Fibroblast of lung (primary cell): ENCODE measurements at regions not wholly inside any gene's neighbourhood (a gene's known extent, or its start where the extent isn't known, plus 50 kb on each side); places are given as distances from the start of the nearest gene placed in this dataset.

Source experiments
- DNase-seq, 2 donors: peaks; one replicate each; pipeline versions ENCODE4 v3.0.0 to v3.0.0-alpha.2; 2010; ENCODE audit warnings: low read depth in 2 of 2
- H2AFZ ChIP-seq: 2 replicates; pipeline ENCODE4 v1.5.1; 2012; ENCODE audit warnings: low read length, control low read depth, inconsistent platforms
- H3K27ac ChIP-seq: 2 replicates; pipeline ENCODE4 v1.5.1; 2011; ENCODE audit warnings: low read length, control low read depth; ENCODE audit not compliant: insufficient read depth
- H3K27me3 ChIP-seq: 2 replicates; pipeline ENCODE4 v1.5.1; 2011; ENCODE audit warnings: mild to moderate bottlenecking, low read length; ENCODE audit not compliant: control insufficient read depth, insufficient read depth
- H3K36me3 ChIP-seq: 2 replicates; pipeline ENCODE4 v1.5.1; 2011; ENCODE audit warnings: low read length; ENCODE audit not compliant: control insufficient read depth, insufficient read depth
- H3K4me1 ChIP-seq: 2 replicates; pipeline ENCODE4 v1.5.1; 2011; ENCODE audit warnings: low read length; ENCODE audit not compliant: control insufficient read depth, insufficient read depth; ENCODE audit errors: extremely low read depth
- H3K4me2 ChIP-seq: 2 replicates; pipeline ENCODE4 v1.5.1; 2011; ENCODE audit warnings: low read length, control low read depth; ENCODE audit not compliant: insufficient read depth; ENCODE audit errors: extremely low read depth
- H3K4me3 ChIP-seq, 4 experiments: fragments of 200-600 bp in 1 of 4; sonication (generic) in 1 of 4; replicated peaks in 1 of 4; 2 replicates each; pipeline ENCODE4 v1.5.1; 2011 to 2016; ENCODE audit warnings: low read length in 4 of 4, low read depth in 3 of 4, mild to moderate bottlenecking in 3 of 4, control low read depth in 2 of 4, inconsistent platforms in 1 of 4, mixed read lengths in 1 of 4; ENCODE audit not compliant: insufficient read depth in 1 of 4; ENCODE audit errors: control extremely low read depth in 1 of 4
- H3K79me2 ChIP-seq: 2 replicates; pipeline ENCODE4 v1.5.1; 2012; ENCODE audit warnings: mild to moderate bottlenecking, low read length, inconsistent platforms; ENCODE audit not compliant: control insufficient read depth, insufficient read depth
- H3K9ac ChIP-seq: 2 replicates; pipeline ENCODE4 v1.5.1; 2011; ENCODE audit warnings: mild to moderate bottlenecking, low read length, control low read depth; ENCODE audit not compliant: insufficient read depth
- H3K9me3 ChIP-seq: 2 replicates; pipeline ENCODE4 v1.5.1; 2012; ENCODE audit warnings: low read depth, low read length; ENCODE audit not compliant: control insufficient read depth, insufficient read depth
- H4K20me1 ChIP-seq: 2 replicates; pipeline ENCODE4 v1.5.1; 2011; ENCODE audit warnings: low read length; ENCODE audit not compliant: control insufficient read depth, insufficient read depth; ENCODE audit errors: extremely low read depth
- CTCF ChIP-seq, 2 donors: IDR thresholded peaks in 1 of 2; conservative IDR thresholded peaks in 1 of 2; 1 replicate in 1 of 2; 2 replicates in 1 of 2; pipeline ENCODE4 v1.5.1; 2011 to 2012; ENCODE audit warnings: low read length in 2 of 2, control low read depth in 1 of 2, inconsistent platforms in 1 of 2, low read depth in 1 of 2, mild to moderate bottlenecking in 1 of 2
- EZH2 ChIP-seq: IDR thresholded peaks from 2 replicates; pipeline ENCODE4 v1.5.1; 2012; ENCODE audit warnings: low read length, control low read depth, mild to moderate bottlenecking; ENCODE audit errors: missing control alignments

GRCh38 chr6:140079328-140079727, 704.9 kb upstream of the CITED2 start:
- no peak overlapping the region for H2AFZ ChIP-seq
- DNase-seq: peak; percentile 86 to 87
- no peaks in the 10 kb centered on the region for H3K79me2 ChIP-seq
- H3K4me1 ChIP-seq: peaks cover 9% of the 10 kb centered on the region
- H3K9me3 ChIP-seq: no peaks in the 10 kb centered on the region
- H3K4me3 ChIP-seq: no peak overlapping the region
- peak overlapping the region; percentile 35 for H3K27ac ChIP-seq
- TF ChIP-seq EZH2: no peak
- TF ChIP-seq CTCF (conservative IDR thresholded peaks at IDR 0.05 in 1 of 2, IDR thresholded peaks at IDR 0.05 in 1 of 2; ENCODE audit: low read depth in 1 of 2, low read length in 2 of 2): no peak
- peak overlapping the region; percentile 9 for H3K4me2 ChIP-seq
- H3K27me3 ChIP-seq: no peaks in the 10 kb centered on the region
- no peaks in the 10 kb centered on the region for H4K20me1 ChIP-seq
- no peak overlapping the region for H3K9ac ChIP-seq
- H3K36me3 ChIP-seq: no peaks in the 10 kb centered on the region

- peak; percentile 96 to 97 for DNase-seq
- Histone ChIP-seq H3K4me3 (no peak overlapping the region), H3K27me3 (no peaks in the 10 kb centered on the region), H3K27ac (peak overlapping the region; percentile 64), H3K4me1 (peaks cover 9% of the 10 kb centered on the region), H2AFZ (no peak overlapping the region), H3K9me3 (no peaks in the 10 kb centered on the region), H3K4me2 (peak overlapping the region; percentile 18), H4K20me1 (no peaks in the 10 kb centered on the region), H3K9ac (no peak overlapping the region), H3K36me3 (no peaks in the 10 kb centered on the region), H3K79me2 (no peaks in the 10 kb centered on the region)
- TF ChIP-seq EZH2 (no peak), CTCF (conservative IDR thresholded peaks at IDR 0.05 in 1 of 2, IDR thresholded peaks at IDR 0.05 in 1 of 2; ENCODE audit: low read depth in 1 of 2, low read length in 2 of 2) (no peak)
Observed at GRCh38 chr6:140078561-140079125, 704.2 kb upstream of the CITED2 start.

GRCh38 chr6:140077827-140078560, 703.5 kb upstream of the CITED2 start:
- H3K27me3 ChIP-seq: no peaks in the 10 kb centered on the region
- no peak overlapping the region for H3K4me3 ChIP-seq
- no peak overlapping the region for H2AFZ ChIP-seq
- H3K79me2 ChIP-seq: no peaks in the 10 kb centered on the region
- peak overlapping the region; percentile 18 for H3K4me2 ChIP-seq
- no peaks in the 10 kb centered on the region for H4K20me1 ChIP-seq
- DNase-seq: peak in 1 of 2 donors; percentile 46
- no peak for TF ChIP-seq CTCF (conservative IDR thresholded peaks at IDR 0.05 in 1 of 2, IDR thresholded peaks at IDR 0.05 in 1 of 2; ENCODE audit: low read depth in 1 of 2, low read length in 2 of 2)
- no peak for TF ChIP-seq EZH2
- H3K9ac ChIP-seq: no peak overlapping the region
- peak overlapping the region; percentile 64 for H3K27ac ChIP-seq
- no peaks in the 10 kb centered on the region for H3K36me3 ChIP-seq
- peaks cover 12% of the 10 kb centered on the region for H3K4me1 ChIP-seq
- H3K9me3 ChIP-seq: no peaks in the 10 kb centered on the region
